Progenitor cell of endocrine pancreas (in vitro differentiated cells): ENCODE measurements at regions not wholly inside any gene's neighbourhood (a gene's known extent, or its start where the extent isn't known, plus 50 kb on each side); places are given as distances from the start of the nearest gene placed in this dataset.

Experiments
- DNase-seq: peaks from one replicate; pipeline ENCODE4 v3.0.0; 2021; ENCODE audit warnings: low spot score; ENCODE audit not compliant: unreplicated experiment
- H3K27ac Mint-ChIP-seq: 2 replicates; pipeline ENCODE4 v1.8.0; 2021; ENCODE audit warnings: mild to moderate bottlenecking, moderate library complexity, mixed read lengths
- H3K27me3 Mint-ChIP-seq: 2 replicates; pipeline ENCODE4 v1.8.0; 2021; ENCODE audit warnings: mixed read lengths
- H3K36me3 Mint-ChIP-seq: 2 replicates; pipeline ENCODE4 v1.8.0; 2022; ENCODE audit warnings: mixed read lengths; ENCODE audit not compliant: insufficient read depth
- H3K4me1 Mint-ChIP-seq: 2 replicates; pipeline ENCODE4 v1.8.0; 2021; ENCODE audit warnings: low read depth, mixed read lengths
- H3K4me3 Mint-ChIP-seq: 2 replicates; pipeline ENCODE4 v1.8.0; 2021; ENCODE audit warnings: low read depth, mild to moderate bottlenecking, moderate library complexity, mixed read lengths
- H3K9me3 Mint-ChIP-seq: 2 replicates; pipeline ENCODE4 v1.8.0; 2021; ENCODE audit warnings: low read depth, mixed read lengths
- CTCF ChIP-seq: fragments of 200-600 bp; sonication (generic); IDR thresholded peaks from one replicate; pipeline ENCODE4 v1.5.0; 2021; ENCODE audit warnings: antibody characterized with exemption, mild to moderate bottlenecking; ENCODE audit not compliant: unreplicated experiment

DNA sequence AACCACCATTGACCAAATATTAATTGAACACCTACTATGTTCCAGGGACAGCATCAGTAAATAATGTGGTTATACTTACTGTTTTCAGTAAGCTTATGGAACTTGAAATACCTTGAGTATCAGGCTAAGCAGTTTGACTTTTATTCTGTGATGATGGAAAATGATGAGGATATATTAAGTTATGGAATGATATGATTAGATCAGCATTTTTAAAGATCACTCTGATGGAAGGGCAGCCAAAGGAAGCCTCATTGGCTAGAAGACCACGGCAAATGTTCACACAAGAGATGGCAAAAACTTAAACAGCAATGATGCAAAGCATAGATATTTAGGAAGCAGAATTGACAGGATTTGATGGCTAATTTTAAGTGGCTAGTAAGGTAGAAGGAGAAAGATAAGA, 266.9 kb upstream of the DPP10 start:
- no peak for DNase-seq
- no peak for TF ChIP-seq CTCF
- Mint-ChIP-seq H3K27ac (no peak overlapping the region), H3K4me1 (no peaks in the 10 kb centered on the region), H3K4me3 (no peak overlapping the region), H3K27me3 (no peaks in the 10 kb centered on the region), H3K36me3 (no peaks in the 10 kb centered on the region), H3K9me3 (peaks cover under 1% of the 10 kb centered on the region)

DNA sequence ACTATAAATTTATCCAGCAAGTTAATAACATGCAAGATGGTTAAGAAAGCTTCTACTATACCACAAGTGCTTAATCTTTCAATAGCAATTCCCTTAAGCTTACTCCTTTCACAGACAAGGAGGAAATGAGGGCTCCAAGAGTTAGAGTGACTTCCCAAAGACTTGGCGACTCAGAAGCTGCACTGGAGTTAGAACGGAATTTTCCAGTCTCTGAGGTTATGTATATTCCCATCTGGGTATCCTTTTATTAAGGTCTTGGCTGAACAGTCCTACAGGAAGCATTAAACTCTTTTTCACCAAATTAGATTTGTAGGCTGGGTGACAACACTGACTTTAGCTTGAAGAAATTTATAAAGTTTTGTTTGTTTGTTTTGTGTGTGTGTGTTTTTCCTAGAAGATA, 256.9 kb upstream of the DPP10 start:
- Mint-ChIP-seq H3K27ac (no peak overlapping the region), H3K27me3 (no peaks in the 10 kb centered on the region), H3K36me3 (no peaks in the 10 kb centered on the region), H3K4me1 (no peaks in the 10 kb centered on the region), H3K9me3 (peaks cover 5% of the 10 kb centered on the region), H3K4me3 (no peak overlapping the region)
- DNase-seq = no peak
- TF ChIP-seq CTCF = no peak

GRCh38 chr2:114192362-114192761, 250.1 kb upstream of the DPP10 start:
- Mint-ChIP-seq H3K27ac (no peak overlapping the region), H3K36me3 (no peaks in the 10 kb centered on the region), H3K4me1 (no peaks in the 10 kb centered on the region), H3K9me3 (no peaks in the 10 kb centered on the region), H3K4me3 (no peak overlapping the region), H3K27me3 (no peaks in the 10 kb centered on the region)
- DNase-seq = no peak
- no peak for TF ChIP-seq CTCF

DNA sequence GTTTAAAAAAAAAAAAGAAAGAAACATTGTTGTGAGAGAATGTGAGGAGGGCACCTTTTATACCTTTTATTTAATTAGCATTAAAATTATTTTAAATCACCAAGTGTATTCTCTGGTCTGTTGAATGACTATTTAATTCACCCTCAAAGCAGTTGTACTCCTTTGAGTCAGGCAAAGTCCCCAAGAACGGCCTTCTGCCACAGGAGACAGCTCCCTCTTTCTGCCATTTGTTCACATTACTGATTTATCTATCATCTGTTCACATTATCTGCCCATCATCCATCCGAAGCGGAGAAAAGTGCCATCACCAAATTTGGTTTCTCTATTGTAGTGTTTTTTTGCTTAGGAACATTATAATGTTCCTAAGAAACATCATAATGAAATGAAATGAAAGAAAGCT, 240.7 kb upstream of the DPP10 start:
- no peaks in the 10 kb centered on the region for H3K27me3 Mint-ChIP-seq
- TF ChIP-seq CTCF = no peak
- no peak overlapping the region for H3K27ac Mint-ChIP-seq
- no peak overlapping the region for H3K4me3 Mint-ChIP-seq
- H3K36me3 Mint-ChIP-seq = no peaks in the 10 kb centered on the region
- DNase-seq = no peak
- H3K4me1 Mint-ChIP-seq = no peaks in the 10 kb centered on the region
- peaks cover 5% of the 10 kb centered on the region for H3K9me3 Mint-ChIP-seq

- no peak overlapping the region for H3K4me3 Mint-ChIP-seq
- peaks cover 3% of the 10 kb centered on the region for H3K9me3 Mint-ChIP-seq
- no peak for TF ChIP-seq CTCF
- DNase-seq = no peak
- no peak overlapping the region for H3K27ac Mint-ChIP-seq
- H3K27me3 Mint-ChIP-seq = no peaks in the 10 kb centered on the region
- H3K4me1 Mint-ChIP-seq = no peaks in the 10 kb centered on the region
- no peaks in the 10 kb centered on the region for H3K36me3 Mint-ChIP-seq
Observed at GRCh38 chr2:114203679-114204078, 238.8 kb upstream of the DPP10 start.
